Activated CD4-positive, alpha-beta T cell treated with anti-CD3 and anti-CD28 coated beads, Interleukin-2, amount 10 ng/mL, durations not matched to agents 24 days and 14 days (primary cell): ENCODE measurements at regions not wholly inside any gene's neighbourhood (a gene's known extent, or its start where the extent isn't known, plus 50 kb on each side); places are given as distances from the start of the nearest gene placed in this dataset.

Experiments
- DNase-seq: peaks from one replicate; pipeline ENCODE4 v3.0.0; 2022
- H3K27ac Mint-ChIP-seq: one replicate; pipeline ENCODE4 v1.8.0; 2022; ENCODE audit warnings: mild to moderate bottlenecking, mixed read lengths
- H3K27me3 Mint-ChIP-seq: one replicate; pipeline ENCODE4 v1.8.0; 2022; ENCODE audit warnings: mixed read lengths
- H3K36me3 Mint-ChIP-seq: one replicate; pipeline ENCODE4 v1.8.0; 2022; ENCODE audit warnings: low read depth, mild to moderate bottlenecking, mixed read lengths
- H3K4me1 Mint-ChIP-seq: one replicate; pipeline ENCODE4 v1.8.0; 2021; ENCODE audit warnings: mixed read lengths
- H3K4me3 Mint-ChIP-seq: one replicate; pipeline ENCODE4 v1.8.0; 2022; ENCODE audit warnings: mild to moderate bottlenecking, moderate library complexity, mixed read lengths
- H3K9me3 Mint-ChIP-seq: one replicate; pipeline ENCODE4 v1.8.0; 2021; ENCODE audit warnings: mixed read lengths
- intact Hi-C: fragments of 100-400 bp; cut with micrococcal nuclease; formaldehyde crosslinking; loops from one replicate; pipeline ENCODE4 v1.15.1; 2023

DNA sequence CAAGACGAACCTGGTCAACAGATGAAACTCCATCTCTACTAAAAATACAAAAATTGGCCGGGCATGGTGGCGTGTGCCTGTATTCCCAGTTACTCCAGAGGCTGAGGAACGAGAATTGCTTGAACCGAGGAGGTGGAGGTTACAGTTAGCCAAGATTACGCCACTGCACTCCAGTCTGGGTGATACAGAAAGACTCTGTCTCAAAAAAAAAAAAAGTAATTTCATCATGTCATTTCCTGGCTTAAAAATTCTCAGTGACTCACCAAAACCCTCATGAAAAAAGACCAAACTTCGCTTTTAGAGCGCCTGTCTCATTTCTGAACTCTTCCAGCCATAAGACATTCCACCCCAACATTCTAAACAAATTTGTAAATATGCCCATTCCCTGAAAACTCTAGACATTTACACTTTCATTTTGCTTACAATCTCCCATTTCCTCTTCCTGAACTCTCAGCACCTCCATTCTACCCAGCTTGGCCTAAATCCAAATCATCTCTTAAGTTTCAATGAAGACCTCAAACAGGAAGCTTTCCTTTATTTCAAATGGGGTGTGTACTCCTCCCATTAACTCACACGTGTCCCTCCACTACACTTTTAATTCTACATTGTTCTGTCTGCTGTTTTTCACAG lies 50.5 kb upstream of the PRRC2C start:
- intact Hi-C loops = no loop called here
- Mint-ChIP-seq H3K4me3 (peak overlapping the region; percentile 35), H3K9me3 (no peaks in the 10 kb centered on the region), H3K27ac (peak overlapping the region; percentile 59), H3K27me3 (peaks cover 1% of the 10 kb centered on the region), H3K4me1 (peaks cover 6% of the 10 kb centered on the region), H3K36me3 (no peaks in the 10 kb centered on the region)
- no peak for DNase-seq
